Loucy (cell line): ENCODE measurements at regions not wholly inside any gene's neighbourhood (a gene's known extent, or its start where the extent isn't known, plus 50 kb on each side); places are given as distances from the start of the nearest gene placed in this dataset.

ENCODE experiments used
- H2AFZ ChIP-seq: fragments of 200-600 bp; sonication (generic); 2 replicates; pipeline ENCODE4 v1.6.0; 2016; ENCODE audit warnings: antibody characterized with exemption, mild to moderate bottlenecking, low read length, moderate library complexity
- H3F3A ChIP-seq: fragments of 200-600 bp; 2 replicates; pipeline ENCODE4 v1.6.0; 2016; ENCODE audit warnings: antibody characterized with exemption, low read depth, mild to moderate bottlenecking
- H3K27me3 ChIP-seq: fragments of 200-600 bp; sonication (generic); 2 replicates; pipeline ENCODE4 v1.6.1; 2014; ENCODE audit warnings: low read length, mild to moderate bottlenecking; ENCODE audit not compliant: insufficient read depth, poor library complexity, severe bottlenecking
- H3K36me3 ChIP-seq: fragments of 200-600 bp; sonication (generic); 2 replicates; pipeline ENCODE4 v1.6.1; 2016; ENCODE audit warnings: low read length; ENCODE audit not compliant: insufficient read depth
- H3K4me1 ChIP-seq: fragments of 200-600 bp; sonication (generic); 2 replicates; pipeline ENCODE4 v1.5.1; 2014; ENCODE audit warnings: low read length, mild to moderate bottlenecking; ENCODE audit not compliant: insufficient read depth, poor library complexity, severe bottlenecking
- H3K4me2 ChIP-seq: fragments of 200-600 bp; sonication (generic); 2 replicates; pipeline ENCODE4 v1.6.0; 2014; ENCODE audit warnings: antibody characterized with exemption, low read length, low read depth, mild to moderate bottlenecking; ENCODE audit not compliant: poor library complexity, severe bottlenecking
- H3K4me3 ChIP-seq: fragments of 200-600 bp; sonication (generic); 2 replicates; pipeline ENCODE4 v1.5.1; 2014; ENCODE audit warnings: low read length, mild to moderate bottlenecking, mixed read lengths; ENCODE audit not compliant: poor library complexity, severe bottlenecking
- H3K79me2 ChIP-seq: fragments of 200-600 bp; sonication (generic); 2 replicates; pipeline ENCODE4 v1.6.1; 2014; ENCODE audit warnings: low read length; ENCODE audit not compliant: insufficient read depth
- H3K9ac ChIP-seq: fragments of 200-600 bp; sonication (generic); 2 replicates; pipeline ENCODE4 v1.6.0; 2014; ENCODE audit warnings: mild to moderate bottlenecking, low read depth, low read length, moderate library complexity; ENCODE audit not compliant: poor library complexity, severe bottlenecking
- H3K9me2 ChIP-seq: fragments of 200-600 bp; sonication (generic); replicated peaks from 2 replicates; pipeline ENCODE4 v1.6.1; 2016; ENCODE audit warnings: low read depth, low read length, mixed read lengths
- H3K9me3 ChIP-seq: fragments of 200-600 bp; sonication (generic); 2 replicates; pipeline ENCODE4 v1.6.1; 2014; ENCODE audit warnings: mild to moderate bottlenecking, antibody characterized with exemption, low read length, low read depth; ENCODE audit not compliant: insufficient read depth
- H4K20me1 ChIP-seq: fragments of 200-600 bp; sonication (generic); 2 replicates; pipeline ENCODE4 v1.6.0; 2014; ENCODE audit warnings: antibody characterized with exemption, low read length, mild to moderate bottlenecking; ENCODE audit not compliant: insufficient read depth, poor library complexity, severe bottlenecking
- EZH2phosphoT487 ChIP-seq: fragments of 200-600 bp; IDR thresholded peaks from 2 replicates; pipeline ENCODE4 v1.6.1; 2018; ENCODE audit warnings: antibody characterized with exemption, mild to moderate bottlenecking, moderate library complexity, borderline replicate concordance
- TF ChIP-seq, protein P1 (sequence below): fragments of 200-600 bp; sonication (generic); conservative IDR thresholded peaks from 2 replicates; pipeline ENCODE4 v1.5.1; 2014; ENCODE audit warnings: mild to moderate bottlenecking, antibody characterized with exemption, low read length

DNA sequence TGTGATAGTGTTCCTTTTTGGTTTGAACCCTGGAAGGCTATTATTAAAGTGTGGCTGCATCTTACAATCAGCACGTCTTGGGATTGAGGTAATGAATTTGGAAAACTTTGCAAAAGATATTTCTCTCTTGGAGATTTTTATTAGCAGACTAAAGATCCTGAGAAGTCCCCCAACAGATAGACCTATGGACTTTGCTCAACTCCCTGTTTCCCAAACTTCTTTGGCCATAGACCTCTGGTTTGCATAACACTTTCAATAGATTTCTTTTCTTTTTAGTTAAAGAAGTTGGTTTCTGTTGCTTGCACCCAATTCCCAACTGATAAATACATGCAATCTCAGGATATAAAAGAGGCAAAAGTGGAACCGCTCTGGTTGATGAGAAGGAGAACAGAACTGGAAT lies 465.8 kb upstream of the PROK2 start:
- no peak overlapping the region for H3K4me3 ChIP-seq
- no peaks in the 10 kb centered on the region for H3K9me3 ChIP-seq
- no peak overlapping the region for H3K4me2 ChIP-seq
- no peaks in the 10 kb centered on the region for H3K79me2 ChIP-seq
- H3K9ac ChIP-seq, result no peak overlapping the region
- H2AFZ ChIP-seq, result no peak overlapping the region
- no peaks in the 10 kb centered on the region for H4K20me1 ChIP-seq
- no peaks in the 10 kb centered on the region for H3F3A ChIP-seq
- H3K4me1 ChIP-seq, result peaks cover 2% of the 10 kb centered on the region
- H3K9me2 ChIP-seq, result no peaks in the 10 kb centered on the region
- H3K36me3 ChIP-seq, result no peaks in the 10 kb centered on the region
- H3K27me3 ChIP-seq, result no peaks in the 10 kb centered on the region
- TF ChIP-seq EZH2phosphoT487, result no peak
- TF ChIP-seq, protein P1, sequence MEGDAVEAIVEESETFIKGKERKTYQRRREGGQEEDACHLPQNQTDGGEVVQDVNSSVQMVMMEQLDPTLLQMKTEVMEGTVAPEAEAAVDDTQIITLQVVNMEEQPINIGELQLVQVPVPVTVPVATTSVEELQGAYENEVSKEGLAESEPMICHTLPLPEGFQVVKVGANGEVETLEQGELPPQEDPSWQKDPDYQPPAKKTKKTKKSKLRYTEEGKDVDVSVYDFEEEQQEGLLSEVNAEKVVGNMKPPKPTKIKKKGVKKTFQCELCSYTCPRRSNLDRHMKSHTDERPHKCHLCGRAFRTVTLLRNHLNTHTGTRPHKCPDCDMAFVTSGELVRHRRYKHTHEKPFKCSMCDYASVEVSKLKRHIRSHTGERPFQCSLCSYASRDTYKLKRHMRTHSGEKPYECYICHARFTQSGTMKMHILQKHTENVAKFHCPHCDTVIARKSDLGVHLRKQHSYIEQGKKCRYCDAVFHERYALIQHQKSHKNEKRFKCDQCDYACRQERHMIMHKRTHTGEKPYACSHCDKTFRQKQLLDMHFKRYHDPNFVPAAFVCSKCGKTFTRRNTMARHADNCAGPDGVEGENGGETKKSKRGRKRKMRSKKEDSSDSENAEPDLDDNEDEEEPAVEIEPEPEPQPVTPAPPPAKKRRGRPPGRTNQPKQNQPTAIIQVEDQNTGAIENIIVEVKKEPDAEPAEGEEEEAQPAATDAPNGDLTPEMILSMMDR, result no peak

DNA sequence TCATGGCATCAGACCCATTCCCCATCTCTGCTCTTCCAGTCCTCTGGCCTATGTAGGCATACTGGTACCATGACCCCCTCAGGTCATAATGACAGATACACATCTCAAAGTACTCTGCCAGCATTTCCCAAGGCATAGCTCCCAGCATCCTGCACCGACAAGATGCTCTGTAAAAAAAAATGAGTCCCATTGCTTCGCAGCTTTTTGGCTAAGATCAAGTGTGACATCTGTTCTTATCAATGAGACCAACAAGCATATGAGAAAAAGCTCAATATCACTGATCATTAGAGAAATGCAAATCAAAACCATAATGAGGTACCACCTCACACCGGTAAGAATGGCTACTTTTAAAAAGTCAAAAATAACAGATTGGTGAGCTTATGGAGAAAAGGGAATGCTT lies 463.9 kb upstream of the PROK2 start:
- Histone ChIP-seq H3K9ac (no peak overlapping the region), H3K79me2 (no peaks in the 10 kb centered on the region), H2AFZ (no peak overlapping the region), H3K4me2 (no peak overlapping the region), H3K36me3 (no peaks in the 10 kb centered on the region), H3K9me3 (no peaks in the 10 kb centered on the region), H4K20me1 (no peaks in the 10 kb centered on the region), H3K4me1 (no peaks in the 10 kb centered on the region), H3F3A (no peaks in the 10 kb centered on the region), H3K9me2 (no peaks in the 10 kb centered on the region), H3K27me3 (no peaks in the 10 kb centered on the region), H3K4me3 (no peak overlapping the region)
- TF ChIP-seq, protein P1, result no peak
- no peak for TF ChIP-seq EZH2phosphoT487

DNA sequence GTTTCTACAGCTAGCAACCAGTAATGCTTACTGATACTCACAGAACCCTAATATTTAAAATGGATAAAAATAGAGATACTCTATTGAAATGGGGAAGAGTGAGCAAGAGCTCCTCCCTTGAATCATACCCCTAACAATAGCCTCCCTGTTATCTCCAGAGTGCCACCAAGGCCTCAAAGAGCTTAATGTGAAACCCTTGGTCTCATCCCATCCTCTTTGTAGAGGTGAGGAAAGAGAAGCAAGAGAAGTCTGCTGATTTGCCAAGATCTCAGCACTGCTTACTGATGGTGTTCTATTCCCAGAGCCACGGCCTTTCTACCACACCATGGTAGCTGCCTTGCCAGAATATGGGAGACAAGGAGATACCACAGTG lies 463.4 kb upstream of the PROK2 start:
- Histone ChIP-seq H3K36me3 (no peaks in the 10 kb centered on the region), H3K27me3 (no peaks in the 10 kb centered on the region), H4K20me1 (no peaks in the 10 kb centered on the region), H3K9me3 (no peaks in the 10 kb centered on the region), H3K4me2 (no peak overlapping the region), H3K9ac (no peak overlapping the region), H3K4me3 (no peak overlapping the region), H3K9me2 (no peaks in the 10 kb centered on the region), H3F3A (no peaks in the 10 kb centered on the region), H3K4me1 (no peaks in the 10 kb centered on the region), H3K79me2 (no peaks in the 10 kb centered on the region), H2AFZ (no peak overlapping the region)
- no peak for TF ChIP-seq EZH2phosphoT487
- TF ChIP-seq, protein P1, result no peak
